Omental fat pad (tissue), 3 donors: ENCODE measurements at regions not wholly inside any gene's neighbourhood (a gene's known extent, or its start where the extent isn't known, plus 50 kb on each side); places are given as distances from the start of the nearest gene placed in this dataset.
"Not testable (repeated sequence)": the region's sequence is repeated elsewhere in the genome, so short reads cannot be mapped to it uniquely, and the experiment has no call there.

Experiments
- ATAC-seq: fragments of 150-250 bp; one replicate; pipeline ENCODE4 v1.9.1; 2016; ENCODE audit warnings: mild to moderate bottlenecking, moderate library complexity; ENCODE audit not compliant: low FRiP score
- DNase-seq: peaks from one replicate; pipeline ENCODE4 v3.0.0-alpha.2; 2019; ENCODE audit warnings: low spot score
- TF ChIP-seq, protein P1 (sequence below), 3 donors: fragments of 450-650 bp; IDR thresholded peaks; one replicate each; pipeline ENCODE4 v1.5.1; 2016 to 2017; ENCODE audit warnings: antibody characterized with exemption in 3 of 3, mild to moderate bottlenecking in 3 of 3, moderate library complexity in 2 of 3

GRCh38 chr2:16420421-16420820 is 245.2 kb downstream of the CYRIA start:
- no peak for ATAC-seq
- DNase-seq = no peak
- TF ChIP-seq, protein P1, sequence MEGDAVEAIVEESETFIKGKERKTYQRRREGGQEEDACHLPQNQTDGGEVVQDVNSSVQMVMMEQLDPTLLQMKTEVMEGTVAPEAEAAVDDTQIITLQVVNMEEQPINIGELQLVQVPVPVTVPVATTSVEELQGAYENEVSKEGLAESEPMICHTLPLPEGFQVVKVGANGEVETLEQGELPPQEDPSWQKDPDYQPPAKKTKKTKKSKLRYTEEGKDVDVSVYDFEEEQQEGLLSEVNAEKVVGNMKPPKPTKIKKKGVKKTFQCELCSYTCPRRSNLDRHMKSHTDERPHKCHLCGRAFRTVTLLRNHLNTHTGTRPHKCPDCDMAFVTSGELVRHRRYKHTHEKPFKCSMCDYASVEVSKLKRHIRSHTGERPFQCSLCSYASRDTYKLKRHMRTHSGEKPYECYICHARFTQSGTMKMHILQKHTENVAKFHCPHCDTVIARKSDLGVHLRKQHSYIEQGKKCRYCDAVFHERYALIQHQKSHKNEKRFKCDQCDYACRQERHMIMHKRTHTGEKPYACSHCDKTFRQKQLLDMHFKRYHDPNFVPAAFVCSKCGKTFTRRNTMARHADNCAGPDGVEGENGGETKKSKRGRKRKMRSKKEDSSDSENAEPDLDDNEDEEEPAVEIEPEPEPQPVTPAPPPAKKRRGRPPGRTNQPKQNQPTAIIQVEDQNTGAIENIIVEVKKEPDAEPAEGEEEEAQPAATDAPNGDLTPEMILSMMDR (IDR thresholded peaks at IDR 0.05) = no peak

DNA sequence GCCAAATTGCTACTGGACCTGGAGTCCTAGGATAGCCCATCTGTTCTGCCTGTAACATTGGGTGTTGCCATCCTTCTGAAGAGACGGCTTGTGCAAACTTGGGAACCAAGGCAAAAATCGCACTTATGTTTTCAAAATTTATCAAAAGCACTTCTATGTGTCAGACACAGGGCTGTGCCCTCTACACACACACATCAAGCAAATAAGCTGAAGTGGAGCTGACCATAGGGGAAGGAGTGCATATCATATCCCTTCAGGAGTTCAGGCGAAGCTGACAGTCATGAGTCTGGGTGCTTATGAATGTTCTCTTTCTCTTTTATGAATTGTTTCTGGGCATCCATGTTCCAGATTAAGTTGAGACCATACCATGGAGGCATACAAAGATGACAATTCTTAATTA is 247.9 kb downstream of the CYRIA start:
- DNase-seq (no peak), ATAC-seq (no peak)
- TF ChIP-seq, protein P1 (IDR thresholded peaks at IDR 0.05) = no peak

- DNase-seq (no peak), ATAC-seq (no peak)
- TF ChIP-seq, protein P1 (IDR thresholded peaks at IDR 0.05) = no peak
These were observed 249.0 kb downstream of the CYRIA start for GRCh38 chr2:16416651-16417050.

DNA sequence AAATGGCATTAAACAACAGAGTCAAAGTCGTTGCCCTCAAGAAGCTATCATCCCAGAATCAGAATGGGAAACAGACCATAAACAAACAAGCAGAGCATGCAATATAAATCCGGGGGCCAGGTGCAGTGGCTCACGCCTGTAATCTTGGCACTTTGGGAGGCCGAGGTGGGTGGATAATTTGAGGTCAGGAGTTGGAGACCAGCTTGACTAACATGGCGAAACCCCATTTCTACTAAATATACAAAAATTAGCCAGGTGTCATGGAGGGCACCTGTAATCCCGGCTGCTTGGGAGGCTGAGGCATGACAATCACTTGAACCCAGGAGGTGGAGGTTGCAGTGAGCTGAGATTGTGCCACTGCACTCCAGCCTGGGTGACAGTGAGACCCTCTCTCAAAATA is 249.8 kb downstream of the CYRIA start:
- ATAC-seq, DNase-seq: not testable (repeated sequence)

- DNase-seq (no peak), ATAC-seq (no peak)
- TF ChIP-seq, protein P1 (IDR thresholded peaks at IDR 0.05) = no peak
These were observed 251.7 kb downstream of the CYRIA start for GRCh38 chr2:16413947-16414346.

- ATAC-seq = no peak
- DNase-seq = no peak
- TF ChIP-seq, protein P1 (IDR thresholded peaks at IDR 0.05) = no peak
These were observed 252.3 kb downstream of the CYRIA start for GRCh38 chr2:16413285-16413684.

DNA sequence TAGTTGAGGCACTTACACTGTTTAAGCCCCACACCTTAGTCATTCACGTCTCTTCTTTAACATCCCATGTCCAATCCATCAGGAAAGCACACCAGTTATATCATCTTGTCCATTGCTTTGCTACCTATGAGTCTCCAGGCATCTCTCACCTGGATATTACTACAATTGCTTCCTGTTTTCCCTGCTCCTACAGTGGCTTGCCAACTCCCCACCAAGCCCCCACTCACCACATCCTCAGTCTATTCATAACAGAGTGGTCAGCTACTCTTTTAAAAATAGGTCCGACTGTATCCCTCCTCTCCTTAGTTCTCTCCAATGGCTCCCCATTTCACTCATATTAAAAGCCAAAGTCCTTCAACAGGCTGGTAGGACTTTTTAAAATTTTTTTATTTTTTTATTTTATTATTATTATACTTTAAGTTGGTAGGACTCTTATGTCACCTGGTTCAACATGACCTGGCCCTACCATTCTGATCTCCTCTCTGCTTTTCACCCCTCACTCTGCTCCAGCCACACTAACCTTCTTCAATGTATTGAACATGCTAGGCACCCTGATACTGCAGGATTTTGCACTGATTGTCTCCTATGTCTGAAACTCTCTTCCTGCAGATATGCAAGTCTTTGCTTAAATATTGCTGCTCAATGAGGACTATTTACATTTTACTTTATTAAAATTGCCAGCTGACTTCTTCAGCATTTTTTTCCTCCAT is 253.2 kb downstream of the CYRIA start:
- no peak for DNase-seq
- TF ChIP-seq, protein P1 (IDR thresholded peaks at IDR 0.05) = no peak
- ATAC-seq = no peak
